ENCODE measurements at regions not wholly inside any gene's neighbourhood (a gene's known extent, or its start where the extent isn't known, plus 50 kb on each side); places are given as distances from the start of the nearest gene placed in this dataset.

- H3K4me2 ChIP-seq = no peak overlapping the region
- no peak overlapping the region for H3K9ac ChIP-seq
- H3K27ac ChIP-seq = no peak overlapping the region
Measured at GRCh38 chr12:127230843-127231260, 1036.1 kb upstream of the TMEM132C start.

GRCh38 chr12:127231371-127231770 is 1035.6 kb upstream of the TMEM132C start:
- Histone ChIP-seq H3K4me2 (no peak overlapping the region), H3K4me1 (no peaks in the 10 kb centered on the region), H3K27me3 (no peaks in the 10 kb centered on the region), H3K36me3 (no peaks in the 10 kb centered on the region), H3K4me3 (no peak overlapping the region), H3K9me3 (no peaks in the 10 kb centered on the region), H4K20me1 (no peaks in the 10 kb centered on the region), H3K9ac (no peak overlapping the region), H3K27ac (no peak overlapping the region)
- TF ChIP-seq Cebpa-rat (IDR thresholded peaks at IDR 0.05) = no peak

More at GRCh38 chr12:127230843-127231260, 1036.1 kb upstream of the TMEM132C start:
- H3K36me3 ChIP-seq = no peaks in the 10 kb centered on the region
- H3K27me3 ChIP-seq = no peaks in the 10 kb centered on the region
- H3K4me3 ChIP-seq = no peak overlapping the region
- no peaks in the 10 kb centered on the region for H3K4me1 ChIP-seq
- H4K20me1 ChIP-seq = no peaks in the 10 kb centered on the region
- no peak for TF ChIP-seq Cebpa-rat (IDR thresholded peaks at IDR 0.05)
- no peaks in the 10 kb centered on the region for H3K9me3 ChIP-seq

- H3K27ac ChIP-seq = no peak overlapping the region
- H4K20me1 ChIP-seq = no peaks in the 10 kb centered on the region
- H3K4me3 ChIP-seq = no peak overlapping the region
- H3K9ac ChIP-seq = no peak overlapping the region
- no peaks in the 10 kb centered on the region for H3K27me3 ChIP-seq
- TF ChIP-seq Cebpa-rat (IDR thresholded peaks at IDR 0.05) = no peak
- H3K36me3 ChIP-seq = no peaks in the 10 kb centered on the region
- H3K4me1 ChIP-seq = peaks cover 5% of the 10 kb centered on the region; the same call in 1 of the 2 replicates
- no peak overlapping the region for H3K4me2 ChIP-seq
- H3K9me3 ChIP-seq = no peaks in the 10 kb centered on the region
Measured at GRCh38 chr12:127233016-127233415, 1034.0 kb upstream of the TMEM132C start.

GRCh38 chr12:127235761-127236160 is 1031.2 kb upstream of the TMEM132C start:
- Histone ChIP-seq H3K36me3 (no peaks in the 10 kb centered on the region), H3K27me3 (no peaks in the 10 kb centered on the region), H3K9ac (no peak overlapping the region), H4K20me1 (no peaks in the 10 kb centered on the region), H3K4me2 (no peak overlapping the region), H3K4me3 (no peak overlapping the region), H3K27ac (no peak overlapping the region), H3K9me3 (no peaks in the 10 kb centered on the region), H3K4me1 (peaks cover 8% of the 10 kb centered on the region; the same call in 1 of the 2 replicates)
- no peak for TF ChIP-seq Cebpa-rat (IDR thresholded peaks at IDR 0.05)

GRCh38 chr12:127236491-127236890 is 1030.5 kb upstream of the TMEM132C start:
- Histone ChIP-seq H3K9ac (no peak overlapping the region), H3K27ac (no peak overlapping the region), H3K9me3 (no peaks in the 10 kb centered on the region), H4K20me1 (no peaks in the 10 kb centered on the region), H3K4me2 (no peak overlapping the region), H3K27me3 (no peaks in the 10 kb centered on the region), H3K4me3 (no peak overlapping the region), H3K36me3 (no peaks in the 10 kb centered on the region), H3K4me1 (peaks cover 8% of the 10 kb centered on the region; the same call in 1 of the 2 replicates)
- no peak for TF ChIP-seq Cebpa-rat (IDR thresholded peaks at IDR 0.05)

GRCh38 chr12:127237151-127237550 is 1029.8 kb upstream of the TMEM132C start:
- no peak overlapping the region for H3K27ac ChIP-seq
- H3K27me3 ChIP-seq = no peaks in the 10 kb centered on the region
- no peak overlapping the region for H3K4me3 ChIP-seq
- no peaks in the 10 kb centered on the region for H3K9me3 ChIP-seq
- peaks cover 8% of the 10 kb centered on the region; the same call in 1 of the 2 replicates for H3K4me1 ChIP-seq
- no peak for TF ChIP-seq Cebpa-rat (IDR thresholded peaks at IDR 0.05)
- no peak overlapping the region for H3K9ac ChIP-seq
- no peaks in the 10 kb centered on the region for H4K20me1 ChIP-seq
- H3K36me3 ChIP-seq = no peaks in the 10 kb centered on the region
- H3K4me2 ChIP-seq = no peak overlapping the region

- Histone ChIP-seq H3K9me3 (no peaks in the 10 kb centered on the region), H3K27ac (no peak overlapping the region), H4K20me1 (no peaks in the 10 kb centered on the region), H3K4me1 (peaks cover 8% of the 10 kb centered on the region; the same call in 1 of the 2 replicates), H3K36me3 (no peaks in the 10 kb centered on the region), H3K4me2 (no peak overlapping the region), H3K27me3 (no peaks in the 10 kb centered on the region), H3K9ac (no peak overlapping the region), H3K4me3 (no peak overlapping the region)
- no peak for TF ChIP-seq Cebpa-rat (IDR thresholded peaks at IDR 0.05)
Measured at GRCh38 chr12:127238107-127238506, 1028.9 kb upstream of the TMEM132C start.

GRCh38 chr12:127239781-127240180 is 1027.2 kb upstream of the TMEM132C start:
- no peak for TF ChIP-seq Cebpa-rat (IDR thresholded peaks at IDR 0.05)

GRCh38 chr12:127240249-127240929 is 1026.6 kb upstream of the TMEM132C start:
- Histone ChIP-seq H3K9me3 (no peaks in the 10 kb centered on the region), H3K4me1 (peaks cover 14% of the 10 kb centered on the region), H3K36me3 (no peaks in the 10 kb centered on the region), H3K27ac (no peak overlapping the region), H3K4me2 (no peak overlapping the region), H3K9ac (no peak overlapping the region), H4K20me1 (no peaks in the 10 kb centered on the region), H3K4me3 (no peak overlapping the region), H3K27me3 (no peaks in the 10 kb centered on the region)
- no peak for TF ChIP-seq Cebpa-rat (IDR thresholded peaks at IDR 0.05)

More at GRCh38 chr12:127239781-127240180, 1027.2 kb upstream of the TMEM132C start:
- Histone ChIP-seq H3K4me3 (no peak overlapping the region), H3K27ac (no peak overlapping the region), H3K4me2 (no peak overlapping the region), H3K27me3 (no peaks in the 10 kb centered on the region), H3K9me3 (no peaks in the 10 kb centered on the region), H3K9ac (no peak overlapping the region), H3K36me3 (no peaks in the 10 kb centered on the region), H3K4me1 (peaks cover 8% of the 10 kb centered on the region; the same call in 1 of the 2 replicates), H4K20me1 (no peaks in the 10 kb centered on the region)

GRCh38 chr12:127241072-127241817 is 1025.7 kb upstream of the TMEM132C start:
- H3K9ac ChIP-seq = no peak overlapping the region
- peaks cover 18% of the 10 kb centered on the region for H3K4me1 ChIP-seq
- H3K27me3 ChIP-seq = no peaks in the 10 kb centered on the region
- no peak overlapping the region for H3K27ac ChIP-seq
- H4K20me1 ChIP-seq = no peaks in the 10 kb centered on the region
- no peaks in the 10 kb centered on the region for H3K36me3 ChIP-seq
- no peak overlapping the region for H3K4me2 ChIP-seq
- H3K4me3 ChIP-seq = no peak overlapping the region
- H3K9me3 ChIP-seq = no peaks in the 10 kb centered on the region
- no peak for TF ChIP-seq Cebpa-rat (IDR thresholded peaks at IDR 0.05)
